Muscle layer of duodenum (tissue), 2 donors: ENCODE measurements at regions not wholly inside any gene's neighbourhood (a gene's known extent, or its start where the extent isn't known, plus 50 kb on each side); places are given as distances from the start of the nearest gene placed in this dataset.

Source experiments
- H3K27ac ChIP-seq: one replicate; pipeline ENCODE4 v1.7.0; 2013; ENCODE audit warnings: mild to moderate bottlenecking, low read length
- H3K27me3 ChIP-seq: one replicate; pipeline ENCODE4 v1.7.0; 2013; ENCODE audit warnings: low read depth, mild to moderate bottlenecking, control low read depth, low read length
- H3K36me3 ChIP-seq, 2 donors: one replicate each; pipeline ENCODE4 v1.7.0; 2013; ENCODE audit warnings: low read length in 2 of 2, control low read depth in 1 of 2, mild to moderate bottlenecking in 1 of 2; ENCODE audit not compliant: insufficient read depth in 2 of 2, control insufficient read depth in 1 of 2
- H3K4me1 ChIP-seq, 2 donors: one replicate each; pipeline ENCODE4 v1.7.0; 2013; ENCODE audit warnings: low read length in 2 of 2, mild to moderate bottlenecking in 2 of 2, control low read depth in 1 of 2, moderate library complexity in 1 of 2; ENCODE audit not compliant: insufficient read depth in 2 of 2, control insufficient read depth in 1 of 2
- H3K4me3 ChIP-seq, 2 donors: one replicate each; pipeline ENCODE4 v1.7.0; 2013; ENCODE audit warnings: low read length in 2 of 2, low read depth in 1 of 2, mild to moderate bottlenecking in 1 of 2
- H3K9me3 ChIP-seq, 2 donors: one replicate each; pipeline ENCODE4 v1.7.0; 2013; ENCODE audit warnings: low read length in 2 of 2, control low read depth in 1 of 2, mild to moderate bottlenecking in 1 of 2; ENCODE audit not compliant: control insufficient read depth in 1 of 2
- donor health status: healthy.

DNA sequence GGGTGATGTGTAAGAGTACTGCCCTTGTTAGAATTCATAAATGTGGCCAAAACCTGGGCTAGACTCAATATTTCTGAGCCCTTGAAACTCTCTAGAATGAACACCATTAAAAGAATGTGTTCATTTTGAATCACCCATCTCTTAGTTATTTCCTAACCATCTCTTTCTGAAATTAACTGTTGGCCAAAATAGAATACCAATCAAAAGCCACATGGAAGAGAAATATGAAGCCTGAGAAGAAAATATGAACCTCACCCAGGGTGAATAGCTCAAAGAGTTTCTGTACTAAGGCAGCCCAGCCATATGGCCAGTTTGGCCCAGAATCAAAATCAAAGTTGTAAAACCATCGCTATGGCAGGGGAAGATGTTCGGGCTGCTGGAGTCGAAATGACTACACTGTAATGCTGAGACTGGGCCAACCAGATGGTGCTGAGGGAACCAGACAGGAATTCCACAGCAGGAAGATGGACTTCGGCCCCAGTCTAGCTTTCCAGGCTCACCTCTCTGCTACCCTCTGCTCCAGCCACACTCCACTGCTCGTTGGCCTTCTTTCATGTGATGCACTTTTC lies 154.3 kb upstream of the ZFHX3 start:
- H3K27me3 ChIP-seq = no peaks in the 10 kb centered on the region
- no peaks in the 10 kb centered on the region for H3K36me3 ChIP-seq
- no peaks in the 10 kb centered on the region for H3K4me1 ChIP-seq
- H3K27ac ChIP-seq = no peak overlapping the region
- H3K9me3 ChIP-seq = no peaks in the 10 kb centered on the region
- H3K4me3 ChIP-seq = no peak overlapping the region

DNA sequence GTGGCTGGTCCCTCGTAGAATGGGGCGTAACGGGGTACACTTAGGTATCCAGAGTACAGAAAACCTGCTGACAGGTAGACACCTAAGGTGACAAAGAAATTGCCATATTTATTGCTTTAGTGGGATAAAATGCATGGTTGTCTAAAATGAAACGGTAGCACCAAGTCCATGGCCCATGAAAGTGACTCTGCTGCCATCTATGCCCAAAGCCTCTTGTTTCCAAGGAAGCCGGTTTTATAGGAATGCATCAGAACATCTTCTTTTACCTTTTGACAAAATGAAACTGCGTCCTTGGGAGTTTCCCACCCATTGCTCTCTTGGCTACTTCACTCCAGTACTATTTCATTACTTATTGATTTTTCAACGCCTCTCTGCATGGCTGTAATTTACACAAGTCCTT lies 151.3 kb upstream of the ZFHX3 start:
- Histone ChIP-seq H3K4me3 (no peak overlapping the region), H3K9me3 (no peaks in the 10 kb centered on the region), H3K36me3 (no peaks in the 10 kb centered on the region), H3K27ac (no peak overlapping the region), H3K27me3 (no peaks in the 10 kb centered on the region), H3K4me1 (no peaks in the 10 kb centered on the region)

GRCh38 chr16:73198481-73198880 lies 150.6 kb upstream of the ZFHX3 start:
- Histone ChIP-seq H3K27me3 (no peaks in the 10 kb centered on the region), H3K36me3 (no peaks in the 10 kb centered on the region), H3K4me1 (no peaks in the 10 kb centered on the region), H3K27ac (no peak overlapping the region), H3K9me3 (no peaks in the 10 kb centered on the region), H3K4me3 (no peak overlapping the region)

DNA sequence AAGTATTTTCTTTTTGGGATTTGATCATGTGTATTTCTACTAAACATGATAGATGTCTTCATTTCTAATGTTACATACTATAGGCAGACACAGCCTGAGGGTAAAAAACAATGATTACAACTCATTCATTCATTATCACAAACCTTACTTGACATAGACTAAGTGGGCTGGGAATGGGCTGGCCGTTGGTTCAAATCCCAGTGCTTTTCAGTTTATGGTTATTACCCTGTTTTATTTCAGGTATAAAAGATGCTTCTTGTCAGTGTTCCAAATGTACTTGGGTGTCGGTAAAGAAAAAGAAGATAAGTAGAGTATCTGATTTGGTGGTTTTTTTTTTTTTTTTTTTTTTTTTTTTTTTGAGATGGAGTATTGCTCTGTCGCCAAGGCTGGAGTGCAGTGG lies 149.7 kb upstream of the ZFHX3 start:
- no peaks in the 10 kb centered on the region for H3K36me3 ChIP-seq
- H3K4me1 ChIP-seq = no peaks in the 10 kb centered on the region
- no peaks in the 10 kb centered on the region for H3K9me3 ChIP-seq
- no peaks in the 10 kb centered on the region for H3K27me3 ChIP-seq
- H3K27ac ChIP-seq = no peak overlapping the region
- H3K4me3 ChIP-seq = no peak overlapping the region

DNA sequence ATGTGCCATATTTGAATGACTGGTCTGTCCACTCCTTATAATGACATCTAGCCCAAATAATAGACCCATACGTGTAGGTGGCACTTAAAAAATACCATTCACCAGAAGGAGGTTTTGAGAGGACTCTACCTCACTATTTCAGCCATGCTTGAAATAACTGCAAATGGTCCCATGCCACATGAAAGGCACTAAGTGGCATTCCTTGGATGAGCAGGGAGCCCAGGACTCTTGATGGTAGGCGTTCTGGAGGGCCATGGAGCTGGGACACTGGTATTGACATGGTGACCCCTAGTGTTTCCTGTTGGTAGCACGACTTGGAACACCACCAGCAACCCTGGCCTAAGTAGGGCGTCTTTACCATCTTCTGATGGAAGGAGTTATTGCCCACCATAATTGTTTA lies 148.7 kb upstream of the ZFHX3 start:
- no peak overlapping the region for H3K4me3 ChIP-seq
- H3K9me3 ChIP-seq = no peaks in the 10 kb centered on the region
- no peaks in the 10 kb centered on the region for H3K27me3 ChIP-seq
- no peaks in the 10 kb centered on the region for H3K36me3 ChIP-seq
- H3K27ac ChIP-seq = no peak overlapping the region
- no peaks in the 10 kb centered on the region for H3K4me1 ChIP-seq

DNA sequence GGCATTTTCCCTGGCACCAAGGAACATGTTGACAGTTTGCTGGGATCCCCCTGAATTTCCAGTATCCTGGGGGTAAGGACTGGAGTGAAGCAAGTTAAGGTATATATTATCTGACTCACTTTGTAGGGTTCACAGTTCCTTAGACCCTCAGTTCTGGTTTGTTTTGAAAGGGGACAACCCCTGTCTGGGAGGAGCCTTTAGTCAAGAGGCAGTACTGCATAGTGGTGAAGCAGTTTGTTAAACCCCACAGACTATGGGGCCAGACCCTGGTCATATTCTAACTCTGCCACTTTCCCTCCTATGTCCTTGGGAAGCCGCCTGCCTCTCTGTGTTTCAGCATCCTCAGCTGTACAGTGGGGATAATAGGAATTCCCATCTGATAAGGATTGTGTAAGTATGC lies 145.5 kb upstream of the ZFHX3 start:
- Histone ChIP-seq H3K4me1 (no peaks in the 10 kb centered on the region), H3K4me3 (no peak overlapping the region), H3K36me3 (no peaks in the 10 kb centered on the region), H3K9me3 (no peaks in the 10 kb centered on the region), H3K27me3 (no peaks in the 10 kb centered on the region), H3K27ac (no peak overlapping the region)

GRCh38 chr16:73192232-73192894 lies 144.4 kb upstream of the ZFHX3 start:
- H3K4me1 ChIP-seq = no peaks in the 10 kb centered on the region
- no peak overlapping the region for H3K4me3 ChIP-seq
- H3K36me3 ChIP-seq = no peaks in the 10 kb centered on the region
- H3K27me3 ChIP-seq = no peaks in the 10 kb centered on the region
- H3K9me3 ChIP-seq = no peaks in the 10 kb centered on the region
- no peak overlapping the region for H3K27ac ChIP-seq

DNA sequence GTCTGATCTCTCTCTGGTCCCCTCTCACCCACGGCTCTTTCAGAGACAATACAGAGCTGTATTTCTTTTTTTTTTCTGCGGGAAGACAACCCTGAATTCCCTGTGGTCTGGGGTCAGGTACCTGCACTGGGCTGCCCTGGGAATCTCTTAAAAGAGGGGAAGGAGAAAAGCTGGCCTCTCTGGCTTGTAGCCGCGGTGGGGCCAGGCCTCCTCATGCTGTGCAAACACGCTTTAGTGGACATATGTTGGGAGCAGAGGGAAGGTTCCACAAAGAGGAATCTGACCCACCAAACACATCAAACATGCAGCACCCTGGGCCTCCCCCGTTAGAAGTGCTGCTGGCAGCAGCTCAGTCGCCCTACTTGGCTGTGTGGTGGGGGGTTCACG lies 143.7 kb upstream of the ZFHX3 start:
- H3K27ac ChIP-seq = no peak overlapping the region
- no peaks in the 10 kb centered on the region for H3K36me3 ChIP-seq
- no peaks in the 10 kb centered on the region for H3K9me3 ChIP-seq
- no peak overlapping the region for H3K4me3 ChIP-seq
- H3K4me1 ChIP-seq = no peaks in the 10 kb centered on the region
- H3K27me3 ChIP-seq = no peaks in the 10 kb centered on the region

DNA sequence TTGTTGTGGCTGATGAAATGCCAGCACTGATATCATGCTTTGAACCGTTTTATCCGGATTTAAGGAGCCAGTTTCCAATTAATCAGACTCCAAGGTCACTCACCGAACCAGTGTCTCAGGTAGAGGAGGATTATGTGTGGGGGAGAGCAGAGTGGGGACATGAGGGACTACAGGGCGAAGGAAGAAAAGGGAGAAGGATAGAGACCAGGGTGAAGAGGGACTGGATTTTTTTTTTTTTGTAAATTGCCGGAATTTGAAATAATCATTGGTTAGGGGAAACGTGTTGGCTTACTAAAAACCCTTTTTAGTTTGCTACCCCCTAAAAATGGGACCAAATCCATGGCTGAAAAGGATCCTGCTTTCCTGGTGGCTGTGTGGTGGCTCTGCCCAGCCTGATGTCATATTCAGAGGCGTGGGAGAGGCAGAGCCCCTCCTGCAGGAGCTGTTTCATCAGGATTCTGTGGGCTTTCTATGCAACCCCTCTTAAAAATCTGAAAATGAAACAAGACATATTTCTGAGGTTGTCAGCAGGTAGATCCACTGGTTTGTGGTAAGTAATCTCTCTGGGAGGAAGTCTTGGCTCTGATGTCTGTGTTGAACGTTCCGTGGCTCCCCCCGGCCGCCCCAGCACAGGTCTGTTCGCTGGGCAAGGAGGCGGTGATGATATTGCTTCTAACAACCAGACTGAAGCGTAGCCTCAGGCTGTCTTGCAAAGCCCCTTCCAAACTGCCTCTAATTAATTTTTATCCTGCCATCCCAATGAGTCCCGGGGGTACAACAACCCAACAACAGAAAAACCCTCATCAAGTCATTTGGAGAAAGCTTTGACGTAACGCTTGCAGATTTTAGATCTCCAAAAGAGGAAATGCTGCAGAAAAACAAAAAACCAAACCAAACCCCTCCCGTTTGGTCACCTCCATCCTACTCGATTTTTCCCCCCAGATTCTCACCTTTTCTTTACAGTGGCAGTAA lies 143.0 kb upstream of the ZFHX3 start:
- Histone ChIP-seq H3K9me3 (no peaks in the 10 kb centered on the region), H3K36me3 (no peaks in the 10 kb centered on the region), H3K4me3 (no peak overlapping the region), H3K4me1 (no peaks in the 10 kb centered on the region), H3K27me3 (no peaks in the 10 kb centered on the region), H3K27ac (no peak overlapping the region)

- Histone ChIP-seq H3K27ac (no peak overlapping the region), H3K36me3 (no peaks in the 10 kb centered on the region), H3K4me3 (no peak overlapping the region), H3K4me1 (no peaks in the 10 kb centered on the region), H3K9me3 (no peaks in the 10 kb centered on the region), H3K27me3 (no peaks in the 10 kb centered on the region)
Observed at GRCh38 chr16:73190256-73190655, 142.3 kb upstream of the ZFHX3 start.

GRCh38 chr16:73189136-73189535 lies 141.2 kb upstream of the ZFHX3 start:
- no peaks in the 10 kb centered on the region for H3K36me3 ChIP-seq
- H3K27ac ChIP-seq = no peak overlapping the region
- H3K9me3 ChIP-seq = no peaks in the 10 kb centered on the region
- H3K4me3 ChIP-seq = no peak overlapping the region
- no peaks in the 10 kb centered on the region for H3K4me1 ChIP-seq
- no peaks in the 10 kb centered on the region for H3K27me3 ChIP-seq
